GM21619 (cell line): ENCODE measurements at regions not wholly inside any gene's neighbourhood (a gene's known extent, or its start where the extent isn't known, plus 50 kb on each side); places are given as distances from the start of the nearest gene placed in this dataset.
A peak's percentile ranks its signal among the peaks of the same experiment; 100 is the strongest.

Experiments
- ATAC-seq: cut with Tn5 transposase; IDR thresholded peaks from one replicate; pipeline ENCODE4 v1.9.1; 2021; ENCODE audit not compliant: unreplicated experiment

- ATAC-seq, result no peak
Observed at GRCh38 chr10:113219446-113219845, 269.4 kb downstream of the TCF7L2 start.

DNA sequence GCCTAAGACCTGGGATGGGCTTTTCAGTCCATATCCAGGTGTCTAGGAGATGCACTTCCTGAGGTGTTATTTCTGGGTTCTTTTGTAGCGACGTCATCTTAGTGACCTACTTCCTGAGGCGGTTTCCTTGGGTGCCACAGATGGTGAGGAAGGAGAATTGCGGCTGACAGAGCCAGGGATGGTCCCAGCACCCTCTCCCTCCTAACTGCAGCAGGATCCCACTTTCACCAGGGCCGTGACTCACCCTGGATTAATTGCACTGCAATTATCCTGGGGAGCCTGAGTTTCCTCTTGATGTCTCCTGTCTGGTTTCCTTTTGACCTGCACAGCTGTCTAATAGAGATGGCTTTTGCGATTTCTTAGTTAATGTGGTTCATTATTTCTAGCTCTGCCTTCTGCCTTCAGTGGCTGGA is 271.7 kb downstream of the TCF7L2 start:
- ATAC-seq, result no peak

GRCh38 chr10:113222207-113222606 is 272.2 kb downstream of the TCF7L2 start:
- ATAC-seq, result no peak

DNA sequence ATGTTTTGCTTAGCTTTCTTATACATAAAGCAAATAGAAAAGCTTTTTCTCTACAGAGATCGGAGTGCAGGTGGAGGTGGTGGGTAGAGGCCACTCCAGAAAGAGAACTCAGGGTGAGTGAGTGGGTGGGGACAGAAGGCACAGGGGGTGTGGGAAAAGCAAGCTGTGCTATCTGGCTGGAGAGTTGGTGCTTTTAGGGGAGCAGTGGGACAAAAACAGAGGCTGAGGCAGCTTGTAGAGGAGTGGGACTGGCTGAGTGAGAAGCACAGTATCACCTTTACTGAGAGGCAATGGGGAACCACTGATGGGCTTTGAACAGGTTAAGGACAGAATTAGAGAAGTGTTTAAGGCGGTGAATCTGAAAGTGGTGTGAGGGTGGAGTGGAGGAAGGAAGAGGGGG is 275.3 kb downstream of the TCF7L2 start:
- no peak for ATAC-seq

DNA sequence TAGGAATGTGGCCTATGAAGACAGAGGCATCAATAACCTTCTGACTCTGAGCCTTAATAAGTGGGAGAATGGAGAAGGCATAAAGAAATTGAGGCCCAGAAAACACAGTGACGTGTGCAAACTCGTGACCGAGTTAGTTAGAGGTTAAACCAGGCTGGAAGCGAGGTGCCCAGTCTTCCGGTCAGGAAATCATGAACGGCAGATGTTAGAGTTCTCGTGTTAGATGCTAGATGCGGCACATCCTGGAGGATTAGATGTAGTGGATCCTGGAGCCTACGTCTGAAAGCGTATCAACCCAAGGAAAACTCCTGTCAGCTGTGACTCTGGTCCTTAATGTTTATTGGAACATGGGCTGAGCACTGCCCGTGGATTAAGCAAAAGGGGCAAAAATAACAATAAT is 275.9 kb downstream of the TCF7L2 start:
- ATAC-seq, result no peak

GRCh38 chr10:113226399-113226798 is 276.4 kb downstream of the TCF7L2 start:
- ATAC-seq, result no peak

DNA sequence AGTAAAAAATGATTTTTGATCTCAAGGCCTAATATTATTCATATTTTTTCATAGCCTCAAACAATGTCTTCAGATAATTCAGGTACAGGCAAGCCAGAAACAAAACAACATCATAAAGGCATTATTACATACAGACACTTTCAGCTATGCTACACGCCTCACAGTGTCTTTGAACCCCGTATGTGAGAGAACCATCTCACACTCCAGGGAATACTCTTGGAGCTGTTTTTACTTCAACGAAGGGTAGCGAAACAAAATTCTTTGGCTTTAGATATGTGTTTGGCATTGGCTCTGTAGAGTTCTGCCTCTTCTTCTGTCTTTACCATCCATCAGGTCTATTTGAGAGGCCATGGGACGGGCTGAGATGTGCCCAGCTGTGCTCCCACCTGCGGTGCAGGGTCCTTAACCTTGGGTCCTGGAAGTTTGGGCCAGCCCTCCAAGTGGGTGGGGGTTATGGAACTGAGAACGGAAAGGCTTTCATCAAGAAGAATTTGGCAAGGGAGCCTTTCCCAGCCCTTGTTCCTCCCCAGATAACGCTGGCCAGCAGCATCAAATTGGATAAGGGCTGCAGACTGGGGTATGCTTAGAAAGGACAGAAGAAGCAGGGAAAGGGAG is 276.9 kb downstream of the TCF7L2 start:
- no peak for ATAC-seq

DNA sequence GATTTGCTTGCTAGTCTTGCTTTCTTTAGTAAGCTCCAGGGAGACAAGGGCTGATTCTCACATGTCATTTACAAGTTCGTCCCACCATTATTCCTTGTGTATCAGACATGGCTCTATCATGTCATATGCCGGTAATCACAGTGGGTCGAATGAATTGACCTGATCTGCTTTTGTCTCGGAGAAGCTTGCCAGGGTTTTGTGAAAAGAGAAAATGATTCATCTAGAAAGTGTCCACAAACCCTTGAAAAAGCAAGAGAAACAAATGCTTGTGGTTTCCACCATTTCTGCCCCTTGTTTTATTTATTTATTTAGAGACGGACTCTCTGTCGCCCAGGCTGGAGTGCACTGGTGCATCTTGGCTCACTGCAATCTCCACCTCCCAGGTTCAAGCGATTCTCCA is 278.5 kb downstream of the TCF7L2 start:
- no peak for ATAC-seq

- no peak for ATAC-seq
Observed at GRCh38 chr10:113230011-113230610, 280.1 kb downstream of the TCF7L2 start.

GRCh38 chr10:113232928-113233511 is 283.0 kb downstream of the TCF7L2 start:
- peak; percentile 83 for ATAC-seq

DNA sequence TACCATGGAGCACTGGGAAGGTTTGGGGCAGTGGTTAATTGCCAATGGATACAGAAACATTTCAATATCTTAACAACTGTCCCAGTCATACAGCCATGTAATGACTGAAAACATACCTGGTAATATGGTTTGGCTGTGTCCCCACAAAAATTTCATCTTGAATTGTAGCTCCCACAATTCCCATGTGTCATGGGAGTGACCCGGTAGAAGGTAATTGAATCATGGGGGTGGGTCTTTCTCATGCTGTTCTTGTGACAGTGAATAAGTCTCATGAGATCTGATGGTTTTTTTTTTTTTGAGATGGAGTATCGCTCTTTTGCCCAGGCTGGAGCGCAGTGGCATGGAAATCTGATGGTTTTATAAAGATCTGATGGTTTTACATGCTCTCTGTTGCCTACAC is 284.4 kb downstream of the TCF7L2 start:
- no peak for ATAC-seq

- no peak for ATAC-seq
Observed at GRCh38 chr10:113235508-113235907, 285.5 kb downstream of the TCF7L2 start.

DNA sequence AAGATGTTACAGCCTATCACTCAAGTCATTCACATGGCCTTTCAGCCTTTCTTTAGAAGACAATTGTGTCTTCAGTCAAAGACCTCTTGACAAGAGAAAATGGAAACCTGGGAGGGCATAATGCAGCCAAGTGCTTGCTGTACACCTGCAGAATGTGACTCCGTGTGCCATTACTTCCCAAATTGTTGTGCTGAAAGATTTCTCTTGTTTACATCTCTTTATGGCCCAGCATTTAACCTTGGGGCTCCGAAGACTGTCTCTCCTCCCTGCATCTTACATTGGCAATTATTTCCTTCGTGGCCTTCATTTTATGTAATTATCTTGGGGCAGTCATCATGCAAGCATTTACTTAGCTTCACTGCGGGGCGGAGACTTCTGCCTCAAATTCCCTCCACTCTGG is 287.0 kb downstream of the TCF7L2 start:
- ATAC-seq, result no peak

DNA sequence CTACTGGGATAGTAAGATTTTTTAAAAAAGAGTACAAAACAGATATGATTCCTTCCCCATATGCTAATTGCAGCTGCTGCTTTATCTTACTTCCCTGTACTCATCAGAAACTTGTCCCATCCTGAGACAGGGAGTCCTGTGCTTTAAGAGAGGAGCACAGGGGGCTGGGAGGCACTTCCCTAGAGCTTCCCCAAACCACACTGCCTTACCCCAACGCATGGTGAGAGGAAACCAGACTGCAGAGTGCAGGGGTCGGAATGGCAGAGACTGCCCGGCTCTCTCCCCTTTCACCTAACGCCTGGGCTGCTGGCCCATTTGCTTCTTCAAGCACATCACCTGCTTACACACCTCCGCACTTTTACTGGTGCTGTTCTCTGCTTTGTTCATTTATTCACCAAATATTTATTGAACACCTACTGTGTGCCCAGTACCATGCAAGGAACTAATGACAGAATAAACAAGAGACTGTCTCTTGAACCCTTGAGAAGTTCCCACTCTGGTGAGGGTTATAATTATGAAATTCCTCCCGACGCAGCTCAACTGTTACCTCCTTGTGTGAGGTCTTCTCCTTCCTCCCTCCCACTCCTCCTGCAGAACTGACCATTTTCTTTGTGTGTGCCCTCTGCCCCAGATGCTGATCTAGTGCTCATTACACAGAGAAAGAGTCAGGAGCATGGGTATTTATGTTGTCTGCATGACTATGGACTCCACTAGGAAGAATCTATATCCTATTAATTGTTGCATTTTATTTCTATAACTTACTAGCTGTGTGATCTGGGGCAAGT is 289.7 kb downstream of the TCF7L2 start:
- ATAC-seq, result no peak

DNA sequence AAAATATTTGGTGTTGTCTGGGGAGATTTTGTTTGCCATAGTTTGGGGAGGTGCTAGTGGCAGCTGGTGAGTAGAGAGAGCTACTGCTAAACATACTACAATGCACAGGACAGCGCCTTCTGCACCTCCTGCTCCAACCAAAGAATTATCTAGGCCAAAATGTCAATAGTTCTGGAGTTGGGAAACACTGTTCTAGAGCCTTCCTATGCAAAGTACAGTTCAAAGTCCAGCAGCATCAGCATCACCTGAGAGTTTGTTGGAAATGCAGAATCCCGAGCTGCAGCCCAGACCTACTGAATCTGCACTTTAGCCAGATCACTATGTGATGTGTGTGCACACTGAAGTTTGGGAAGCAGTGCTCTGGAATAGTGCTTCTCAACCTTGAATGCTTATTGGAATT is 290.7 kb downstream of the TCF7L2 start:
- no peak for ATAC-seq

DNA sequence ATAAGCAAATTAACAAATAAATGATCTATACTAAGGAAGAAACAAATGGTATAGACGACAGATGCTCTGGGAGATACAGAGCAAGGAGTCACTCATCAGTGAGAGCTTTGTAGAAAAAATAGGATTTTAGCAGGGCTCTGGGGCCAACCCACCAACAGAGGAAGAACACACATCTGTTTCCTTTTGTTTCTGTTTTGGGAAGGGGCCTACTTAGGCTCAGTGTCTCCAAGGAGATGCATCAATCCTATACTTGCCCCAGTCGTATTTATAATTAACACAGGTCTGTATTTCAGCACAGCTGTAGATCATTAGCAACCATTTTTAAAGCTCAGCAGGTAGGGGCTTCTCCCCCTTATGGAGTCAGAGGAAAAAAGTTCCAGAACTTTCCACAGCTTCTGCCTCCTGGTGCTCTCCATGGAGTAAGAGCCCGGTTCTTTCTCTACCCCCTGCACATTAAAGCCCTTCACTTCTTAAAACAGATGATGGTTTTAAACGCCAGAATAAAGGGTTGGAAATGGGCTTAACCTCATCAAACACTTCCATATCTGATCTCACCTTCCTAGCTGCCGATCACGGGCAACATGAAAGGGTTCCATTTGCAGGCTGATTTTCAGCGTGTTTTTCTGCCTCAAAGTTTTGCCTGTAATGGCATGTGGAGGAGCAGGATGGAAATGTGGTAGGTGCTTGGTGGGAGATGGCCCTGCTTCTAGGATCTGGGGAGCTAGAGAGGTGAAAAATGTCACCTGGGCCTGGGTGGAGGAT is 291.7 kb downstream of the TCF7L2 start:
- no peak for ATAC-seq

- no peak for ATAC-seq
Observed at GRCh38 chr10:113243311-113243710, 293.3 kb downstream of the TCF7L2 start.

- no peak for ATAC-seq
Observed at GRCh38 chr10:113244750-113245149, 294.7 kb downstream of the TCF7L2 start.

GRCh38 chr10:113245286-113245685 is 295.2 kb downstream of the TCF7L2 start:
- no peak for ATAC-seq

- no peak for ATAC-seq
Observed at GRCh38 chr10:113247050-113247449, 297.0 kb downstream of the TCF7L2 start.
